Ramos (cell line): ENCODE measurements at regions not wholly inside any gene's neighbourhood (a gene's known extent, or its start where the extent isn't known, plus 50 kb on each side); places are given as distances from the start of the nearest gene placed in this dataset.
"Not testable (repeated sequence)": the region's sequence is repeated elsewhere in the genome, so short reads cannot be mapped to it uniquely, and the experiment has no call there.

Experiments
- in situ Hi-C: fragments of 300-500 bp; cut with MboI; formaldehyde crosslinking; loops from one replicate; pipeline ENCODE4 v1.14.3; 2022; ENCODE audit warnings: low sequenced_read_pairs; ENCODE audit not compliant: unreplicated experiment

DNA sequence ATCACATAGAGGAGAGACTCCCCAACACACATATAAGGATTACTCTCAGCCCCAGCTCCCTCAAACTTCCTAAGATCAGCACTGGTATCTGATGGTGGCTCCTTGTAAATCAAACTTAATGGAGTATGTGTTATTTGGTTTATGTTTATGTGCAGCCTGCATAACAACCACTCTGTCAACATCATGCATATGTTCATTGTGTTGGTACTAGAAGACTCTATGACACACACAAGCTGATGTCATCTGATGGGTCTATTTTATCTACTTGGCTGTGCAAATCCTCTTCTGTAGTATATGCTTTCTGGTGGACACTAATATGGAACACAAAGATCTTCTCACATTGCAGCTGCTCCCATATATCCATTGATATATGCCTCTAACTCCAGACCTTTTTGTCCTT, 134.0 kb upstream of the FAM174A start:
- in situ Hi-C loops: no loop called here

DNA sequence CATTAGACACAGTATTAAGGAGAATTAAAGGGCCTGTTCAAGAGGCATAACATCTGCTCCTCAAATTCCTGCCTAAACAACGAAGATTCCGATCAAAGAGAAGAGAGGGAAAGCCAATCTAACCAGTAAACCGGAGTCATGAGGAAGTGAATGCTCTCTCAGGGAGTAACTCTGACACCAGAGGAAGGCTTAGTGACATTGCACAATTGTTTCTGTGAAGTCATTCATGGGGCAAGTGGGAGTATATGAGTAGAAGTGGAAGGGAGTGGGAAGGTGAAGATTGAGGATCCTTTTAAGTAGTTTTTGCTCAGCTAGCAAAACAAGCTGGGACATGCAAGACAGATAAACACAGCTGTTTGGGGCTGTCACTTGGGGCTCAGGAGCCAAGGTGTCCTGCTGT, 136.4 kb upstream of the FAM174A start:
- in situ Hi-C loops: not testable (repeated sequence)

DNA sequence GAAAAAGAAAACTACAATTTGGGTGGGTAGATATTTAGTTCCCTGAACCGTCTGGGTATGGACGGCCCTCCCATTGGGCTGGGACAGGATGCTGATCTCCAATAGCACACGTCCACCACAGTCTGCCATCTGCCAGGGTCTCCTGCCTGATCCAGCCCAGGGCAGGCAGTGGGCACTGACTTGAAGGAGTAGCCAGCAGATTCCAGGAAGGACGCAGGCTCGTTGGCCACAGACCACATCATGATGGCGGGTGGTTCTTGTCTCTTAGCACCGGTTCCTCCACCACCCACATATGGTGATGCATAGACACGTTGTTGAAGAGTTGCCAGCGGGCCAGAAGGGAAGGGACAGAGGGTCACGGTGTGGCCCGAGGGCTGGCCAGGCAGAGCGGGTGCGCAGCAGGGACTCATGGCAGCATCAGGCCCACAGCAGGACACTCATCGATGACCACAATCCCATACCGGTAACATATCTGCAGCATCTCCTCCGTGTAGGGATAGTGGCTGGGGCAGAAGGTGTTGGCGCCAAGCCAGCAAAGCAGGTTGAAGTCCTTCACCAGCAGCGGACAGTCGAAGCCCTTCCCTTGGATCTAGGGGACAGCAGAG, 155.8 kb upstream of the FAM174A start:
- in situ Hi-C loops: not testable (repeated sequence)

DNA sequence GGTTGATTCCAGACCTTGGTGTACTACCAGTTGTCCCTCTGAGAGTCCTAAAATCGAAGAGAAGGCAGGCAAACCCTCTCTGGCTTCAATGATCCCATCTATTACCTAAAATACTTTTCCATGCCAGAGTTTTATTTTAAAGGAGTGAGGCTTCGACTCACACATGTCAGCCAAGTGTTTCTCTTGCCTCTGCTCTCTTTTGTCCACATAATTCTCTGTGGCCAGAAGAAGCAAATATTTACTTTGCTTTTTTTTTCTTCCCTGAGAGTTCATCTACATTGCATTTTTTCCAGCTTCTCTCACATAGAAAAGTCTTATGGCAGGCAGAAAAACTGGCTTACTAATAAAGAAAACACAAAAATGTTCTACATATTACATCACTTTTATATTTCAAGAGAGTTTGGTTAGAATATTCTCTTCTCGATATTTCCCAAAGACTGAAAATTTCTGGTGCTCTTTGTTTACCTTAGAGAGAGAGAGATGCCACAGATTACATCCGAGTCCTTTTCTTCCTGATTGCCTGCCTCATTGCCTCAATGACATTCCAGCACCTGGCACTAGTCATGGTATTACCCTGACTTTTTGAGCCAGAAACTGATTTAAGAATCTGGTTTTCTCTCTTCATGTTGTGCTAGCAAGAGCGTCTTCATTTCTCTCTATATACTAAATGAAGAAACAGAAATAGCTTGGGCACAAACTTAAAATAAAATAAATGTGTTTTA, 170.3 kb upstream of the FAM174A start:
- in situ Hi-C loops: not testable (repeated sequence)

DNA sequence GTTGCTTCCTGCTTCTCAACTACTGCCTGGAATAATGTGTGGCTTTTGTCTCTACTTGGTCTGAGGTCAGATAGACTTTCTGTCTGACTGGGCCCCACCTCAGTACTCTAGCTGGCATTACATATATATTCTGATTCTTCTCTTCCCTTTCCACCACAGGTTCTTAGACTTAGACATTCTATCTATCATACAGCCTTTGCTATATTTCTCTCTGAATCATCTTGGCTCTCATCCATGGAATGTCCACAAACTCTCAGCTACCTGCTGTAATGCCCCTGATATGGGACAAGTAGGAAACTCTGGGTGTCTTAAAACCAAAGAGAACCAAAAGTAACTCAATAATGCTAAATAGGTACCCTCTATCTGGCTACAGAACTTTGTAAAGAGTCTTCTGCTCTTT, 170.8 kb upstream of the FAM174A start:
- in situ Hi-C loops: not testable (repeated sequence)

DNA sequence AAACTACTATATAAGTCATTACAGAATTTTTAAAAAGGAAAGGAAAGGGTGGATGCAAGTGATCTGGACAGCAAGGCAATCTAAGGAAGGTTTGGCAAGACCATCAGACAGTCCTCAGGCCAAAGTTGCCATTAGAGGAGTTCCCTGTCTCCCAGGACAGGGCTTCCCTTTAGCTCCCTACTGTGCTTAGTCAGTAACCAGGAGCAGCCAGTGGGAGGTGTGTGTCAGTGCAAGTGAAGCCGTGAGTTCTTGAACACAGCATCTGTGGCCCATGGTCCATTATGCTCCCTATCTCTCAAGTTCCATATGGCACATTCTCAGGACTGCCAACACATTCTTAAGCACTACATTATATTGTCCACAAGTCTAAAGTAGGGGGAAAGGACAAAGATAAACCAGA, 175.2 kb upstream of the FAM174A start:
- in situ Hi-C loops: not testable (repeated sequence)

DNA sequence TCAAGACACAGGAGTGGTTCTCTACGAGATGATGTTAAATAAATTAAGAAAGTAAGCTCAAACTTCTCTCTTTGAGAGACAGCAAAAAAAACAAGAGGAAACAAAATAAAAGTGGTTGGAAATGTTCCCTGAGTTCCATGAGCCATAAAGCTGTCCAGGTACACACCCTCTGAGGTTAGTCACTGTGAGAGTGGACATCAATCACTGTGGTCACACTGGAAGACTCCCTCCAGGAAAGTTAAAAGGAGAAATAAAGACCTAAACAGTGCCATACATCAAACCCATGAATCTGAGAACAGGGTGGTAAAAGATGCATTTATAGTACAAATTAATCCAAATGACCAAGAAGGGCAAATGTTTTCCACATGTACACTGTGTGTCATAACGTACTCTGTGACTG, 188.9 kb upstream of the FAM174A start:
- in situ Hi-C loops: not testable (repeated sequence)

DNA sequence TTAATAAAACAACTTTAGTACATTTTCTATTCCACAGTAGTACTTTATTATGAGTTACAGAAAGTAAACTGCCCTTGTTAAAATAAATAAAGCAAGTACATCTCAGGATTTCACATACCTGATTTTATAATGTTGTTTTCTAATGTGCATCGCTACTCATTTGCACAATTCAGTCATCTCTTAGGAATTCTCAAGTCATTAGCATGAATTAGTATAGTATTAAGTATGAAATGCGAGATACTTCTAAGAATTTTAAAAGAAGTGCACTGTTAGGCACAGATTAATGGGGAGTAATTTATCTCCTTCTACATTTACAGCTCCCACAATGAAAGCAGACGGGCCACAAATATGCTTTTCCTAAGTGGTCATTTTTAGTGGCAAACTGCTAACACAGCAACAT, 193.7 kb upstream of the FAM174A start:
- in situ Hi-C loops: not testable (repeated sequence)

DNA sequence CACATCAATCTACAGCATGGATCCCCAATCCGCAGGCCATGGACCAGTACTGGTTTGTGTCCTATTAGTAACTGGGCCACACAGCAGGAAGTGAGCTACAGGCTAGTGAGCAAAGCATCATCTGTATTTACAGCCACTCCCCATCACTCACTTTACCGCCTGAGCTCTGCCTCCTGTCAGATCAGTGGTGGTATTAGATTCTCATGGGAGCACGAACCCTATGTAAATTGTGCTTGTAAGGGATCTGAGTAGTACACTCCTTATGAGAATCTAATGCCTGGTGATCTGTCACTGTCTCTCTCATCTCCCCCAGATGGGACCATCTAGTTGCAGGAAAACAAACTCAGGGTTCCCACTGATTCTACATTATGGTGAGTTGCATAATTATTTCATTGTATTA, 212.7 kb upstream of the FAM174A start:
- in situ Hi-C loops: no loop called here

DNA sequence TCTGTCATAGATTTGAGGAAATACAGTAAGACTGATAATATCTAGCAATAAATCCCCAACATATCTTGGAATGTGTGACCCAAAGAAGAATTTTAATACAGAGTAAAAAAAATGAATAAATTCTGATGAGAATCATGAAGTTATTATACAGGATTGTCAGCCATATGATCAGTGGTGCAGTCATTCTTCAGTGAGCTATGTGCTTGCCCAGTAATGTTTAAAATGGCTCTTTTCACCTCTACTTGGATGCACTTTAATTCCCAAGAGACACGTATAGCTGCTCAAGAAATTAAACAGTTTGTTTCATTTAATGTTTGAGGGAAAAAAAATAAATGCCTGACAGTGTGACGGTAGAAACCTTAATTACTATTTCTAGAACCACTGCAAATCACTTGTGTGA, 215.3 kb upstream of the FAM174A start:
- in situ Hi-C loops: no loop called here

DNA sequence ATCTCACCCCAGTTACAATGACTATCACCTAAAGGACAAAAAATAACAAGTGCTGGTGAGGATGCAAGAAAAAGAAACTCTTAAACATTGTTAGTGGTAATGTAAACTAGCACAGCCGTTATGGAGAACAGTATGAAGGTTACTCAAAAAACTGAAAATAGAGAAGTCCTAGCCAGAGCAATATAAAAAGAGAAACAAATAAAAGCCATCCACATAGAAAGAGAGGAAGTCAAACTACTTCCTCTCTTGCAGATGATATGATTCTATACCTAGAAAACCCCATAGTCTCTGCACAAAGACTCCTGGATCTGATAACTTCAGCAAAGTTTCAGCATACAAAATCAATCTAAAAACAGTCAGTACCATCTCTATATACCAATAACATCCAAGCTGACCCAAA, 221.5 kb upstream of the FAM174A start:
- in situ Hi-C loops: no loop called here

DNA sequence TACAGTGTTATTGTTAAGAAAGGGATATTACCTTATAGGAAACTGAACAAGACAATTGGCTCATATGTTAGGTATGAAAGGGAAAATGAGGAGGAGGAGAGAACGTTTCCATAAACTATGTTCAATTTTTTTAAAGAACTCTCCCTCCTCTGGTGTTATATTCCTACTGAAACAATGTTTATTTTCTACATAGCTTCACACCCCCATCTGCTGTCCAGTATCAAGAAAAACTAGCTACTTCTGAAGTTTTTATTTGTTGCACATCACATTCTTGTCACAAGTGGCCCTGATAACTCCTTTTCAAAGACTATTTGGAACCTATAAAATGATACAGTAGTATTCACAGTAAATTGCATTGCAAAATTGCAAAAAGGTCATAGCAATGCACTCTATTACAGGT, 223.4 kb upstream of the FAM174A start:
- in situ Hi-C loops: no loop called here

DNA sequence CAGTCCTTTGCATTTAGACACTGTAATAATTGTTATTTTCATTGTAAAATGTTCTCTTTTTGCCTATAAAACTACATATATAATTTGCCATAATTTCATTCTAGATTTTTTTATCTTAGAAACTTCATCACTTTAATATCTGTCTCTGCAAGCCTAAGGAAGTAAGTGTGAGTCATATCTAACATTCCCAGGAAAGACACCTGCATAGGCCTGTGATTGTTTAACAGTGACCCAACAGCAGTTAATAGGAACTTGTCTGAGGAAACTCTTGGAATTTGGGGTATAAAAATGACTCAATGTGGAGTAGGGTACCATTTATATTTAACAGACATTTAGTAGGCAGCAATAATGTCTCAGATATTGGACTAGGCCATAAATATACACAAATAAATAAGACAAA, 229.2 kb upstream of the FAM174A start:
- in situ Hi-C loops: no loop called here

DNA sequence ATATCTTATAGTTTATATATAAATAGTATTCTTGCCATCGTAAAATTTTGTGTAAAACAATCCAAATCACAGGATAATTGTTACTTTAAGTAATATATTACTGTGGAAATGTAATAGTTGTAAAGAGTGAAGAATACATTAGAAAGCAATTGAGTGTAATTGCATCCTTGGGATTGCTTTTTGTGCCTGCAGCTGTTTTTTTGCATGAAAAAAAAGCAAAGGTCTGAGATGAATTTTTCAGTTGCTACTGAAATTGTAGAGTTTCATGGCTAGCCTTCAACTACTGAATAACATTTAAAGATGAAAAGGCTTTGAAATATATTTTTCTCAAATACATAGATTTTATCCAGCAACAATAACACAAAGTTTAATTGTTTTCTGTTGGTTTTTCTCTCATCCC, 232.0 kb upstream of the FAM174A start:
- in situ Hi-C loops: no loop called here

DNA sequence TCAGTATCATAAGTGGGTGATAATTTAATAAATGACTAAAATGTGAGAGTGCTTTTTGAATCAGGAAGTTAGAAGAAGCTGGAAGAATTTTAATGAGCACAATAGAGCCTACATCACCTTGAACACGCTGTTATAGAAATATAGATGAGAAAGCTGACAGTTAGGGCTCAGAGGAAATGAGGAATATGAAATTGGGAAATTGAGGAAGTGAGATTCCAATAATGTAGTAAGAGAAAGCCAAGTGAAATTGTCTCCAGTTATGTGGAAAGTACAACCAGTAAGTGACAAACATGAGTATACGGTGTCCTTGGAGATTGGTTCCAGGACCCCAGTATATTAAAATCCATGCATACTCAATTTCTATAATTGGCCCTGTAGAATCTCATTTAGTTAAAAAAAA, 235.9 kb upstream of the FAM174A start:
- in situ Hi-C loops: no loop called here

DNA sequence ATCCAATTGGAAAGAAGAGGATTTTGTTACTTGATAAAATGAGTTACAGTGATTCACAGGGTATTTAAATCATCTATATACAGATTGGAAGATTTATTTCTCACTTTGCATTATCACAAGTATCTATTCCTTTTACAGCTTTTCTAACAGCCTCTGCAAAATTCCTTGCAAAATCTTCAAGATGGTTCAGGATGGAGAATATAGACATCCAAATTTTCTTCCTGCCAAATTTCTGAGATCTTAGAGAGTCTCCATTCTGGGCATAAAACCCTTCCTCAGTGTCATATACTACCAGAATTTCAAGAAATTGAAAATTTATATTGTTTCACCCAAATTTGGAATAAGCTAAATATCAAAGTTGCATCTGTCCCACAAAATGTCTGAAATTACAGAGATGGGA, 259.1 kb upstream of the FAM174A start:
- in situ Hi-C loops: no loop called here

DNA sequence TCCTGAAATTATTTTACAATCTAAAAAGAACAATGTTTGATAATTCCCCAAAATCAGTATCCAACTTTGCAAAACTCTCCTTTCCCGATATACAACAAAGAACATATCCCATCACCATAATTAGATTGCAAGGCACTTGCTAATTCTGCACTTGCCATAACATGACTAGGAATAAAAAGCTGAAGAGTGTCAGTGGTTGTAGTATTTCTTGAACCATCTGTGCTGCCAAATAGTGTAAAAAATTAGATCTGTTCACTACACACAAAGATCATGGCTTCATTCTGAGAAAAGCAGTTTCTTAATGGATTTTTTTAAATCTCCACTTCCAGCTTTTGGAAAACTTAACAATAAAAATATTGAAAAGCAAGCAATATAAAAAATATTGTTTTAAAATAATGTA, 259.5 kb upstream of the FAM174A start:
- in situ Hi-C loops: no loop called here

DNA sequence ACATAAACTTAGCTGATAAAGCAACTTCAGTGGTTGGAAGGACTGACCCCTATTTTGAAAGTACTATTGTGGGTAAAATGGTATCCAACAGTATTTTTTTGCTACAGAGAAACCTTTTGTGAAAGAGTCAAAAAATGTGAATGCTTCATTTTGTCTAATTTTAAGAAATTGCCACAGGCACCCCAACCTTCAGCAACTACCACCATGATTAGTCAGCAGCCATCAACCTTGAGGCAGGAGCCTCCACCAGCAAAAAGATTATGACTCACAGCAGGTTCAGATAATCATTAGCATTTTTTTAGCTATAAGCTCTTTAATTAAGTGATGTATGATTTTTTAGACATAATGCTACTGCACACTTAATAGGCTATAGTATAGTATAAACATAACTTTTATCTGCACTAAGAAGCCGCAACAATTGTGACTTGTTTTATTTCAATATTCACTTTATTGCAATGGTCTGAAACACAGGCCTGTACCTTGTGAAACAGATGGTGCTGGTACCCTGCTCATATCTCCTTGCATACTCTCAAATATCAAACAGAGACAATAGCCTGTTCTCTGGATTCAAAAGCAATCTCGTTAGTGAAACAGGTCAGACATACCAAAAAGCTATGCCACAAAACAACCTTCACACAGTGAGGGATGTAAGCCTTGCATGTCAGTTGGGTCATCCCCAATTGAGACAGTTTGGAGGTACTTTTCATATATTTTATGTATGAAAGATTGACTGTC, 261.2 kb upstream of the FAM174A start:
- in situ Hi-C loops: no loop called here

DNA sequence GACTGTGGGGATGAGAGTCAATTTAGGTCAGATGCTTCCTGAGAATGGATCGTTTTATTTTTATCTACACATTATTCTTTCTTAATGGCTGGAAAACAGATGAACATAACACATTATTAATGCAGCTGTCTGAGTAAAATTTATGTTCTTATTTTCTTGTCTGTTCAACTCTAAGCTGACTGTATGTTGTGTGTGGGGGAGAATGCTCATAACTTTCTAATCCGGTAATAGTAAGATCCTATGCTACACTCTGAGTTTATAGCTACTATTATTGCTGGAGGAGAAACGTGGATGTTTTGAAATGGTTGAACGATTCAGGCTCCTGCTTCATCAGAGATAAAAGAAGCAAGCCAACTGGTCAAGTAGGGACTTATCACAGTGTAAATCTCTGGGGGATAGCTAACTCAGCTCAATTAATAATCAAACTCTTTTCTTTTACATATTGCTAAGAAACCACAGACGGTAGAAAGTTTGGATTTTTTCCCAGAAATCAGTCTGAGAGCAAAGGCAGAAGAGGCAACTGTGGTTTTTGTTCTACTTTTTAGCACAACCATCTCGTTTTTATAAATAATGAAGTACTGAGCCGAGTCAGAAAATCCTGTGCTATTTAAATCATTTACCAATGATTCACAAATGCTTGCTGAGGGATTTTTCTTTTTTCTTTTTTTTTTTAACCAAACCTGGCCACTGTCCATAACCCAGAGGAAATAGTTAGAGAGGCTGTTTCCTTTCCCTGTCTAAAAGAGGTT, 265.0 kb upstream of the FAM174A start:
- in situ Hi-C loops: no loop called here

DNA sequence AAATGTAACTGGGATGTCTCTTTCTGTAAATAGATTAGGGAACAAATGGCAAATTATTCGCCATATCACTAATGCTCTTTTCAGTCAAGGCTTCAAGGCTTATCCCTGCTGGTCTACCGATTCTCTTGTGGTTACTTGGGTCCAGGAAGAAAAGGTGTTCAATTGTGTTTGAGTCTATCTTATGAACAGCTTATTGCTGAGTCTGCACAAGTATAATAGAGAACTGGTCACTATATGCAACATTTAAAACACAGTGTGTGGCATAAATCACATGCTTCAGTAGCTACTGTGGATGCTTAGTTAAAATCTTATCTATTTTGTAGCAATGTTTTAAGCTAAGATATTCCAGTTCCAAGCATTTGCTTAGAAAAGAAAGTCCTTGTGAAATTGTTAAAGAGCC, 274.2 kb upstream of the FAM174A start:
- in situ Hi-C loops: no loop called here

DNA sequence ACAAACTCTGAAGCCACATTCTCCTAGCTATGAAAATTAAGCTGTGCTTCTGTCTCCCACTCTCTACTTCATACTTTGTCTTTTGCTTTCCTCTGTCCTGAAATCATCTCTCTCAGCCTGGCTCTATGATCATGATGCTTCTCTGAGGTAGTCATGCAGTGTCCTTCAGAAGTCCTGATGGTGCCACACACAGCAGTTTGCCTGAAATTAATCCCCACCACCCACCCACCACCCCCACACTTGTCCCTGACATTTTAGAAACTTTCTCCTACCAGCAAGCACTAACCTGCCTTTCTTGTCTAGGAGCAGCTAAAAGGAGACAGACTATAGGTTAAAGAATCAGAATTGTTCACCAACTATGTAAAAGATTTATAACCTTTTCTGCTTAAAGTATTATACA, 282.2 kb upstream of the FAM174A start:
- in situ Hi-C loops: no loop called here
